ENCODE measurements at regions not wholly inside any gene's neighbourhood (a gene's known extent, or its start where the extent isn't known, plus 50 kb on each side); places are given as distances from the start of the nearest gene placed in this dataset.

- no peaks in the 10 kb centered on the region for H4K20me1 ChIP-seq (ENCODE audit: insufficient read depth, poor library complexity, severe bottlenecking)
- no peaks in the 10 kb centered on the region for H3K9me3 ChIP-seq (ENCODE audit: low read depth)
- no peak overlapping the region for H3K4me3 ChIP-seq
- WGBS (ENCODE audit: low lambda C conversion rate, missing lambda C conversion rate): 82% methylated on average over 8 of the region's 8 CpGs
- no peak for DNase-seq (ENCODE audit: low spot score)
- H3K27me3 ChIP-seq: no peaks in the 10 kb centered on the region
- peak overlapping the region; percentile 28 for H3K4me2 ChIP-seq
- H3K9me2 ChIP-seq (replicated peaks; ENCODE audit: insufficient read depth): no peaks in the 10 kb centered on the region
- H3K36me3 ChIP-seq (replicated peaks; ENCODE audit: insufficient read depth, low read depth): no peaks in the 10 kb centered on the region
- TF ChIP-seq CTCF (IDR thresholded peaks at IDR 0.05; ENCODE audit: poor library complexity) (no peak), EZH2phosphoT487 (IDR thresholded peaks at IDR 0.05; ENCODE audit: low read depth, severe bottlenecking, unreplicated experiment) (no peak), EZH2 (IDR thresholded peaks at IDR 0.05; ENCODE audit: borderline replicate concordance) (no peak)
- no peaks in the 10 kb centered on the region for H3K4me1 ChIP-seq (ENCODE audit: insufficient read depth)
- peak overlapping the region; percentile 18 for H2AFZ ChIP-seq
- peak overlapping the region; percentile 4 for H3K27ac ChIP-seq
- no peaks in the 10 kb centered on the region for H3K79me2 ChIP-seq
These were observed 133.0 kb upstream of the PTCH1 start for GRCh38 chr9:95649801-95650213.

GRCh38 chr9:95648225-95648624 lies 131.5 kb upstream of the PTCH1 start:
- H3K4me1 ChIP-seq (ENCODE audit: insufficient read depth): no peaks in the 10 kb centered on the region
- no peaks in the 10 kb centered on the region for H3K9me2 ChIP-seq (replicated peaks; ENCODE audit: insufficient read depth)
- 88% methylated on average over 5 of the region's 5 CpGs for WGBS (ENCODE audit: low lambda C conversion rate, missing lambda C conversion rate)
- no peak overlapping the region for H3K27ac ChIP-seq
- no peaks in the 10 kb centered on the region for H3K27me3 ChIP-seq
- H3K9me3 ChIP-seq (ENCODE audit: low read depth): no peaks in the 10 kb centered on the region
- H3K4me3 ChIP-seq: no peak overlapping the region
- no peaks in the 10 kb centered on the region for H3K36me3 ChIP-seq (replicated peaks; ENCODE audit: insufficient read depth, low read depth)
- H3K4me2 ChIP-seq: no peak overlapping the region
- H3K79me2 ChIP-seq: no peaks in the 10 kb centered on the region
- no peaks in the 10 kb centered on the region for H4K20me1 ChIP-seq (ENCODE audit: insufficient read depth, poor library complexity, severe bottlenecking)
- no peak overlapping the region for H2AFZ ChIP-seq
- TF ChIP-seq EZH2 (IDR thresholded peaks at IDR 0.05; ENCODE audit: borderline replicate concordance) (no peak), EZH2phosphoT487 (IDR thresholded peaks at IDR 0.05; ENCODE audit: low read depth, severe bottlenecking, unreplicated experiment) (no peak), CTCF (IDR thresholded peaks at IDR 0.05; ENCODE audit: poor library complexity) (no peak)
- no peak for DNase-seq (ENCODE audit: low spot score)

DNA sequence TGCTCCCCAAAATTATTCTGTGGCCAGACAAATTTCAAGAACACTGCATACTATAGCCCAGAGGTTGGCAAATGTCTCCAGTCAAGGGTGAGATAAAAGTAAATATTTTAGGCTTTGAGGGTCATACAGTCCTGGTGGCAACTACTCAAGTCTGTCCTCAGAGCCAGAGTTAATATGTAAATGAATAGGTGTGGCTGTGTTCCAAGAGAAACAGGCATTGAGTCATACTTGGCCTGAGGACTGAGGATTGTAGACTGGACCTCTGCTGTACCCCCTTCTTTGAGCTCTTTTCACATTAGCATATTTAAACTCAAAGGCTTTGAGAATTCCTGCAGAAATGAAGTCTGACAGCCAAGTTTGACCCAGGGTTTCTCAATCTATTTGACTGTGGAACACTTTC lies 129.2 kb upstream of the PTCH1 start:
- H3K9me2 ChIP-seq (replicated peaks; ENCODE audit: insufficient read depth): no peaks in the 10 kb centered on the region
- no peaks in the 10 kb centered on the region for H3K27me3 ChIP-seq
- no peaks in the 10 kb centered on the region for H3K9me3 ChIP-seq (ENCODE audit: low read depth)
- H4K20me1 ChIP-seq (ENCODE audit: insufficient read depth, poor library complexity, severe bottlenecking): no peaks in the 10 kb centered on the region
- H2AFZ ChIP-seq: no peak overlapping the region
- no peak overlapping the region for H3K4me3 ChIP-seq
- no peak for TF ChIP-seq CTCF (IDR thresholded peaks at IDR 0.05; ENCODE audit: poor library complexity)
- no peak for TF ChIP-seq EZH2 (IDR thresholded peaks at IDR 0.05; ENCODE audit: borderline replicate concordance)
- no peak for TF ChIP-seq EZH2phosphoT487 (IDR thresholded peaks at IDR 0.05; ENCODE audit: low read depth, severe bottlenecking, unreplicated experiment)
- no peaks in the 10 kb centered on the region for H3K4me1 ChIP-seq (ENCODE audit: insufficient read depth)
- no peak for DNase-seq (ENCODE audit: low spot score)
- H3K27ac ChIP-seq: no peak overlapping the region
- no peaks in the 10 kb centered on the region for H3K36me3 ChIP-seq (replicated peaks; ENCODE audit: insufficient read depth, low read depth)
- no peaks in the 10 kb centered on the region for H3K79me2 ChIP-seq
- H3K4me2 ChIP-seq: no peak overlapping the region

DNA sequence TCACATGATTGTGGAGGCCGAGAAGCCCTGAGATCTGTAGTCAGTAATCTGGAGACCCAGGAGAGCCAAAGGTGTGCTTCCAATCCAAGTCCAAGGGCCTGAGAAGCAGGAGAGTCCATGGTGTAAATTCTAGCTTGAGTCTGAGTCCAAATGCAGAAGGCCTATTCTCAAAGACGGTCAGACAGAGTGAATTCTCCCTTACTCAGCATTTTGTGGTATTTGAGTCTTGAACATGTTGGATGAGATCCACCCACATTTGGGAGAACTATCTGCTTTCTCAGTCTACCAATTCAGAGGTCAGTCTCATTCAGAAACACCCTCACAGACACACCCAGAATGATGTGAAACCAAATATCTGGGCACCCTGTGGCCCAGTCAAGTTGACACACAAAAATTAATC lies 128.8 kb upstream of the PTCH1 start:
- Histone ChIP-seq H3K4me3 (no peak overlapping the region), H3K36me3 (replicated peaks; ENCODE audit: insufficient read depth, low read depth) (no peaks in the 10 kb centered on the region), H3K9me2 (replicated peaks; ENCODE audit: insufficient read depth) (no peaks in the 10 kb centered on the region), H3K9me3 (ENCODE audit: low read depth) (no peaks in the 10 kb centered on the region), H2AFZ (no peak overlapping the region), H3K4me2 (no peak overlapping the region), H3K4me1 (ENCODE audit: insufficient read depth) (no peaks in the 10 kb centered on the region), H4K20me1 (ENCODE audit: insufficient read depth, poor library complexity, severe bottlenecking) (no peaks in the 10 kb centered on the region), H3K27me3 (no peaks in the 10 kb centered on the region), H3K27ac (no peak overlapping the region), H3K79me2 (no peaks in the 10 kb centered on the region)
- TF ChIP-seq CTCF (IDR thresholded peaks at IDR 0.05; ENCODE audit: poor library complexity): no peak
- WGBS (ENCODE audit: low lambda C conversion rate, missing lambda C conversion rate): 95% methylated on average over 2 of the region's 2 CpGs
- no peak for DNase-seq (ENCODE audit: low spot score)
